CD4-positive, alpha-beta T cell treated with Interleukin-21 for 1 hour (primary cell): ENCODE measurements at regions not wholly inside any gene's neighbourhood (a gene's known extent, or its start where the extent isn't known, plus 50 kb on each side); places are given as distances from the start of the nearest gene placed in this dataset.
"Not testable (repeated sequence)": the region's sequence is repeated elsewhere in the genome, so short reads cannot be mapped to it uniquely, and the experiment has no call there.

ENCODE experiments used
- DNase-seq: peaks from one replicate; pipeline ENCODE4 v3.0.0-alpha.2; 2020

GRCh38 chr1:229017091-229017490 is 253.8 kb upstream of the RAB4A start:
- DNase-seq = no peak

DNA sequence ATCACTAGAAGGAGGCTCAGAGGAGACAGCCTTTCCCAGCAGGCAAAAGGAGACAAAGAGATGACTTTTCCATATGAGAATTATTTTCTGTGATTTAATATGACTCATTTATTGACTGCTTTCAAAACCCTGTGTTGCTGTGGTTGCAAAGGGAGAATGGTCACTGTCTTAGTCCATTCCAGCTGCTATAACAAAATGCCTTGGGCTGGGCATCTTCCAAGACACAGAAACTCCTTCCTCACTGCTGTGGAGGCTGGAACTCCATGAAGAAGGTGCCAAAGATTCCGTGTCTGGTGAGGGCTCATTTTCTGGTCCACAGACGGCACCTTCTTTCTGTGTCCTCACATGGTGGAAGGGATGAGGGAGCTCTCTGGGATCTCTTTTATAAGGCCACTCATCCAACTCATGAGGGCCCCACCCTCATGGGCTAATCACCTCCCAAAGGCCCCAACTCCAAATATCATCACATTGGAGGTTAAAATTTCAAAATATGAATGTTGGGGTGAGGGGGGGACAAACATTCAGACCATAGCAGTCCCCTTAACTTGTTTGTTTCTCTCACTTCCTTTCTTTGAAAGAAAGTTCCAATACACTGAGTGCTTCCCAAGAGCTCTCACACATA is 252.1 kb upstream of the RAB4A start:
- DNase-seq = no peak

DNA sequence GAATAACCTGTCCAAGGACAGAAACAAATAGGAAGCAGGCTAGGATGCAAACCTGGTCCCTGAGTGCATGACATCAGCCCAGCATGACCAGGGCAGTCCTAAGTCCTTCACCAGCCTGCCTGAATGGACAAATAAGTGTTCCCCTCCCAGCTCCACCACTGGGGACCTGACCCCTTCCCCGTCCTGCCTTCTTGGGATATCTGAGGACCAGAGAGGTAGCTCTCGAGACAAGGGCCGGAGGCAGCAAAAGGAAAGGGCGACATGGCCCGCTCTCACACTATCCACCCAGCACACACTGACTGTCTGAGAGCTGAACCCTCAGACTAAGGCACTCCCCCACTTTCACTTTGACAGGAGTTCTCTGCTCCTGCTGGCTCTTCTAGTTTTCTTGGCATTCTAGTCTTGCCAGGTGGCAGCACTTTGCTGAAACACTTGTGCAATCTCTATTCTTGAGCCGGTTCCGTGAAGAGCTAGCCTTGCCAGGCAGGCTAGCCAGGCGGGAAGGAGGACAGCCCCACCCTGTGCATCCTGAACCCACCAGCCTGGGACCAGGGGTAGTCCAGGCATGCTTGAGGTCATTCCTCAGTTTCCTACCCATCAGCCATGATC is 251.1 kb upstream of the RAB4A start:
- DNase-seq = no peak

GRCh38 chr1:229021034-229021433 is 249.9 kb upstream of the RAB4A start:
- DNase-seq = not testable (repeated sequence)

- DNase-seq = no peak
Measured at GRCh38 chr1:229022595-229023333, 248.1 kb upstream of the RAB4A start.

GRCh38 chr1:229023651-229024300 is 247.1 kb upstream of the RAB4A start:
- DNase-seq = no peak

DNA sequence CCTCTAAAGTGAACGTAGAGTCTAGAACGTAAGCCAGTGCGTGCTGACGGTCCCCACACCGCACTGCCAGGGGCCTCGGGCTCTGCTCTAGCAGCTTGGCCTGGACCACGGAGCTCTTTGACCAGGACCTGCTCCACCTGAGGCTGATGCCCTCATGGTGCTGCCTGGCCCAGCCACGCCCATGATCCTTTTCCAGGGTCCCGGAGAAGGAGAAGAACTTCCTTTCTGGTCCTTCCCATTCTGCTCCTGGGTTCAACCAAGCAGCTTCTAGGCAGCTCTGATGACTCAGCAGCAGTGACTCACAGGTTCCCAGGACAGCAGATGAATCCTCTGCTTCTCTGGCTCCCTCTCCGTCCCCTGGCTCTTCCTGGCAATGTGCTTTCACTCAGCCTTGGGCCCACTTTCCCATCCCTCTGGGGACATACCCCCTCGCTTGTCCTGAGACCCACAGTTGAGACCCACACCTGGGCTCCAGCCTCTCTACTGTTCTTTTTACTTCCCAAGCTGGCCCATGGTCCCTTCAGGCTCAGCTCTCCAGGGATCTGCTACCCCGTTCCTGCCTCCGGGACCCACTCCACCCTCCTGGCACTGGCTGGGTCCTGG is 246.3 kb upstream of the RAB4A start:
- DNase-seq = no peak

DNA sequence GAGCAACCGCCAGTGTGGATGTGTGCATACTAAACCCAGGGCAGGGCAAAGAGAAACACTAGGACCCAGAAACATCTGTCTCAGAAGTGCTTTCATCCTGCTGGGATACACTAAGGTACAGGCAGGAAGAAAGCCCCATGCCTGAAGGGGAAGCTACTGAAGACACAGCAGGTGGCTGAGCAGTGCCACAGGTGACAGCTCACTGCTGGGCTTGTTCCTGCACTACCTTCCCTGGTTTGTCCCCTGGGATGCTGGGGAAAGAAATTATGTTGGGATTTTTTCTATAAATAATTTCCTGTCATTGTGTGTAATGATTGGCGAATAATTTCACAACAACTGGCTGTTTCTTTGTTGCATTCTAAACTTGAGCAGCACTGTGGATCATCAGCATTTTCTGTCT is 245.3 kb upstream of the RAB4A start:
- DNase-seq = no peak

DNA sequence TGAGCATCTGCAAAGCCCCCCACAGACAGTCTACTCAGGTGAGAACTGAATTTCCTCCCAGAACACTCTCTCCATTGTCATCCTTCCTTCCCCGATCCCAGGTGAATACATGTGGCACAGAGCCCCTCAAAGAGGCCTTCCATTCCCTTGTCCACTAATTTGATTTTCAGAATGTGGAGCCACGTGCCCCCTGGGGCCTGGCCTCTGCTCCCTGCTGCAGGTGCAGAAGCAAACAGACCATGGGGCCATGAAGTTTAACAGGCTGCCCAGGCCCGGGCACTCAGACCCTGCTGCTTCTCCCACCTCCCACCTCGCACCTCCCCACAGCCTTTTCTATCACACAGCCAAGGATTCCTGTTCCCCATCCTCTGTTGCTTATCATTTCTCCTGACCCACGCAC is 243.8 kb upstream of the RAB4A start:
- DNase-seq = no peak

GRCh38 chr1:229027622-229028182 is 243.2 kb upstream of the RAB4A start:
- DNase-seq = peak; percentile 27

DNA sequence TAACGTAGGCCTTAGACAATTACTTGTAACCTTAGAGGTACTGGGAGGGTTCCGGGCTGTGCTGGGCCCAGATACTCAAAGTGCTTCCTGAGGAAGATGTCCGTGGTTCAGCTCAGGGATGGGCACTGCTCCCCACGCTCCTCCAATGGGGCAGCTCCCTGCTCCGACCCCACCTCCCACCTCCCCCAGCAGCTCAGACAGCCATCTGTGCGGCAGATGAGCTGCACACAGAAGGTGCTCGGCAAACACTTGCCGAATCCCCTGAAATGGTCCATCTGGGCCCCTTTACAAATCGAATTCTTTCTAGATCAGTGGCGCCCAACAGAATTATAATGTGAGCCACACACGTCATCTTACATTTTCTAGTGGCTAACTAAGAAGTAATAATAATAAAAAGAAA is 242.4 kb upstream of the RAB4A start:
- DNase-seq = no peak

DNA sequence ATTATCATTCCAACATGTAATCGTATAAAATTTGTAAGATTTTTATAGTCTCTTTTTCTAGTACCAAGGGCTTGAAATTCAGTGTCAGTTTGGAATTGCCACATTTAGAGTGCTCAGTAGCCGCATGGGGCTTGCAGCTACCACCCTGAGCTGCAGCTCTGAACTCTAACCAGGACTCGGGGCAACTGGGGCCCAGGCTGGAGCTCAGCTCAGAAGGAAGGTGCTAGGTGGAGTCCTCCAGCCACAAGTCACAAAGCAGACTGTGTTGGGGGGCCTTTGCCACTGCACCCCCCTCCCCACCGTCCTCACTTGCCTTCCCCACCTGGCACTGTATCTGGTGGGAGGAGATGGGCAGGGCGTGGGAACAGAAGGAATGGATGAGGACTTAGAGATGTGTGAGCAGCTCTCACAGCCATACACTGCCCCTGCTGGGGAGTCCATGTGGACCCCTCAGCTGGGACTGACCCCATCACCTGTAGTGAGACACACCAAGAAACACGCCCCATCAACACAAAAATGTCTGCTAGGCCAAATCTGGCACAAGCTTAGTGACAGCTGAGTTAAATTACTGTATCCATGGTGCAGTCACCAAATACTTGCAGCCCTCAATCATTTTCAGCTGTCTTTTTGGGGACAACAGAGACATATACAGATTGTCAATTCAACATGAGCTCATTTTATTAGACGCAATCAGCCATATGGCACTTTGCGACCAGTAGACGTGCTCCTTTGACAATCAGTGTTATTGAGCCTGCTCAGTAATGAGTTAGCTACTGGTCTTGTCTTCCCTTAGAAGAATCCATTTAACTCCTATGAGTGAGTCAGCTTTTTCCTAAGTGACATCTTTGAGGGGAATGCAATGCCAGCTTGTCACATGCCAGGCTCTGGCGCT is 241.7 kb upstream of the RAB4A start:
- no peak for DNase-seq

DNA sequence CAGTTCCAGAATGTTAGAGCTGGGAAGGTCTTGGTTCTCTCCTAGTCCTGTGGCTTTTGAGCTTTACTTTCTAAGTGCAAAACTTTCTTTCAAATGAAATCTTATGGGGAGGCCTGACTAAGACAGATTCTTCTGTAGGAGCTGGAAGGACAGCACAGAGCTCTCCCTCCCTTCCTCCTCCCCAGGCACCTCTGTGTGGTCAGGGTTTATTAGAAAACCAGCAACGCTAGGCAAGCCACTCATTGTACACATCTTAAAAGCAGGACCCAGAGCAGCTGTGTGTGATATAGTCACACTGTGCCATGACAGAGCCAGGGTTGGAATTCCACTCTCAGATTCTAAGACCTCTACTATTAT is 241.1 kb upstream of the RAB4A start:
- DNase-seq = no peak

GRCh38 chr1:229030630-229031029 is 240.3 kb upstream of the RAB4A start:
- no peak for DNase-seq

DNA sequence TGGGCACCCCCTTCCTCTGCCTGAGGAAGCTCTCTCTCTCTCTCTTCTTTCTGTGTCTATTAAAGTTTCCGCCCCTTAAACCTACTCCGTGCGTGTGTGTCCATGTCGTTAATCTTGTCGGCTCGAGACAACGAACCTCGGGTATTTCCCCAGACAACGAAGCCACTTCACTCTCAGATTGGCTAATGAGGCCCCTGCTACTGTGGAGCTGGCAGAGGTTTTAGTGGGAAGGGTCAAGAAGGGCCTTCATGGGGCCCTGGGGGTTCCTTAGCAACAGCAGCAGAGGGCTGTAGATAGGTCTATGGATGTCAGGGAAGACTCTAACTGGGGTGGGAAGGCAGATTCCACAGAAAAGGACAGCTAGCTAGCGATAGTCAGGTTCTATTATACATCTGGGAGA is 239.8 kb upstream of the RAB4A start:
- no peak for DNase-seq

- DNase-seq = no peak
Measured at GRCh38 chr1:229031481-229032341, 239.2 kb upstream of the RAB4A start.

DNA sequence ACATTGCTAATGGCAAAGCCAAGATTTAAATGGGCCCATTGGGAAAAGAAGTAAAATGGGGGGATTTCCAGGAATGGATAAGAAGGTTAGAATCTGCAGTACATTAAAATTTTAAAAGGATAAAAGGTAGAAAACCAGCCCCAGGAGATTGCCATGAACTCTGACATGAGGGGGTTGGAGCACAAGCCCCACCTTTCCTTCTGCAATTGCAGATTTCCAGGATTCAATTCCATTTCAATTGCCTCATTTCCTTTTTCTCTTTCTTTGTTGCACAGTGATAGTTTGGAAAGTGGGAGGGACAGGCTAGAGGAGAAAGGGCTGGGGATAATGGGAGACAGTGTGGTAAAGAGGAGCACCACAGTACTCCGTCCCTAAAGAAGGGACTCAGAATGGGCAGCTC is 238.5 kb upstream of the RAB4A start:
- DNase-seq = no peak

DNA sequence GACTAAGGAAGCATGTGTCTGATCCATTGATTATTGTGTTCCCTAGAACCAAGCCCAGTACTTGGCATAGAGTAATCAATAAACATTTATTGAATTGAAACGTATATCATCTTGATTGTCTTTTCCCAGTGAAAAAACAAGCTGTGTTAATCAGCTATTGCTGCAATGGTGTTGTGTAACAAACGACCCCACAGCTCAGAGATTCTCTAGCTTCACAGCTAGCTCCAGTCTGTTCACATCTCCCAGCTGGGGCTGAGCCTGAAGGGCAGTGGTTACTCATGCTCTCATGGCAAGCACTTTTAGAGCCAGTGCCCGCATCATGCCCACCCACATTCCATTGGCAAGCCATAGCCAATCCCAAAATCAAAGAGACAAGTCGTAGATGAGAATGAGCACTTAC is 237.4 kb upstream of the RAB4A start:
- no peak for DNase-seq

DNA sequence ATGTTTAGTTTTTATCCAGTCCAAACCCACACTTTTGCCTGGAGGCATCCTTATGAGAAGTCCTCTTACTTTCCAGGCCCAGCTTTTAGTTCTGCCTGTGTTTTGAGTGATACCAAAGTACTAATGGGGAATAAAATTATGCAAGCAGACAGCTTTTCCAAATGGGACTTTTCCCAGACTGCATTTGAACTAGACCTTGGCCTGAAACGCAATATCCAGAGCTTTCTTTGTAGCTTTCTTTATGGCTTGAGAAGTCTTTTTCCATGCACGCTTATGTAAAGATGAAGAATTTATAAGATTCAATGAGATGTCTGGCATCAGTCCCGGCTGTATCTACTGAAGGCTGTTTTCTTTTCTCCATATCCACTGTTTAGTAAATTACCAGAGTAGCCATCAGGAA is 236.6 kb upstream of the RAB4A start:
- DNase-seq = no peak

GRCh38 chr1:229035054-229035747 is 235.7 kb upstream of the RAB4A start:
- DNase-seq = no peak

DNA sequence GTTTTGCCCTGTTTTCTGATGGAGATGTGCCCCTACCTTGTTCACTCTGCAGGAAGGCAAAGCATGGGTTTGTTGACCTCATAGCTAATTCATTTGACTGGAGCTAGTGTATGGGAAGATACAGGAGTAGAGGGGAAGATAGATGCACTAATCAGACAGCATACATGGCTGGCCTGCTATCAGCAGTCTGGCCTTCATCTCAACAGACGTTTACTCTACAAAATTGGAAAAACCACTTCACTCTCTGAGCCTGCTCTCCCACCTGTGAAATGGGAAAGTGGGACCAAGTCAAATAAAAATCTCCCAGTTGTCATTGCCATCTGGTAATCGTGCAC is 235.2 kb upstream of the RAB4A start:
- DNase-seq = no peak
